Stimulated activated CD4-positive, alpha-beta T cell treated with anti-CD3 and anti-CD28 coated beads, Interleukin-15, amount 100 ng/mL, for 24 hours (primary cell): ENCODE measurements at regions not wholly inside any gene's neighbourhood (a gene's known extent, or its start where the extent isn't known, plus 50 kb on each side); places are given as distances from the start of the nearest gene placed in this dataset.
A peak's percentile ranks its signal among the peaks of the same experiment; 100 is the strongest.

Experiments
- DNase-seq: peaks from one replicate; pipeline ENCODE4 v3.0.0-alpha.2; 2020

DNA sequence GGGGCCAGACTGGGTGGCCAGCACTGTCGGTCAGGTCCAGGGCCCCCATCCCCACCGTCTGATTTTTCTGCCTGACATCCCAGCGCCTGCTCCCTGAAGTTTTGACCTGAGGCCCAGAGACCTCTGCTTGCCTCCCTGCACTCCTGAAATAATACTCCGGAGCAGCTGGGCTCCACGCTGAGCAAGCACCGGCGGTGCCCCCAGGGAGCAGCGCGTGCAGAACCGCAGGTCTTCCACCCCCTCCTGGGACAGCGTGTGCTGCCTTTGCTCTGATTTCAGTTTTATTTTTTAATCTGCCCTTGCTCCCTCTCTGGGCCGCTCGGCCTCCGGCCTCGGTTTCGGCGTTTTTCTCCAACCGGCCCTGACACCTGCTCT is 132.4 kb upstream of the GSE1 start:
- no peak for DNase-seq

- no peak for DNase-seq
Measured at GRCh38 chr16:85481206-85481605, 131.9 kb upstream of the GSE1 start.

GRCh38 chr16:85481738-85482137 is 131.4 kb upstream of the GSE1 start:
- DNase-seq, result no peak

- no peak for DNase-seq
Measured at GRCh38 chr16:85483424-85483823, 129.7 kb upstream of the GSE1 start.

DNA sequence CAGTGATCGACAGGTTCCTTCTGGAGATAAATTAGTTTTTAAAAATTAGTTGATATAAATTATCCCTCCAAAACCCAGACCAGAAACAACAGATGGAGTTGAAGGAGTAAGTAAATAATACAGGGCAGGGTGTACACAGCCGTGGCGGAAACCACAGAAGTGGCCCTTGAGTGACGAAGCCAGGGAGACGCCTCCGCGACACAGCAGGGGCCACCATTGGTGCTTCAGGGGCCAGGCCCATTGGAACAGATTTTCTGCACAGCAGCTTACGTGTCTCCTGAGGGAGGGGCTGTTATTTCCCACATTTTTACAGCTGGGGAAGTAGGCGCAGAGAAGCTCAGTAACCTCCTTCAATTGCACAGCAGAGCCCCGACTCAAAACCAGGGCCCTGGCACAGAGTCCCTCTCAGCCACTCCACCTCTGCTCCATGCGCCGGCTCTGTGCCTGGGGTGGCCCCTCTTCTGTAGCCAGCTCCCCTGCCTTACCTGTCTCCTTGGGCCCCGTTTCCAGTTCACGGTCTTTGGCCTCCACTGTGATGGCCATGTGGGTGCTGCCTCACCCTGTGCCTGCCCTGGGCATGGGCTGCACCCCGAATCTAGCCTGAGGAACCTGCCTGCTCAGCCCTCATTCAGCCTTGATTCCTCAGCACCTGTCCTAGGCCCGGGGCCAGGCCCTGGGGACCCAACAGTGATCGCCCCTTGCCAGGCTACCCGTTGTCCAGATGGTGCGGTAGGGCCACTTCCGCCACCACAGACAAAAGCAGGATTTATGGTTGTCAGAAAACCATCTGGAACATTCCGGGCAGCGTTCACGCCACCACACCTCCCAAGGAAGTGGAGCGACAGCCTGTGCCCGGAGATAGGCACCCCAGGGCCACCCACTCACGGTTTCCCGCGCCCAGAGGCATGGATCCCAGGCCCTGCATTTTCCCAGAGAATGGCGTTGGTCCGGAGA is 128.5 kb upstream of the GSE1 start:
- no peak for DNase-seq

- DNase-seq, result no peak
Measured at GRCh38 chr16:85485379-85485778, 127.7 kb upstream of the GSE1 start.

GRCh38 chr16:85486256-85486915 is 126.7 kb upstream of the GSE1 start:
- DNase-seq, result no peak

- no peak for DNase-seq
Measured at GRCh38 chr16:85488414-85488813, 124.7 kb upstream of the GSE1 start.

DNA sequence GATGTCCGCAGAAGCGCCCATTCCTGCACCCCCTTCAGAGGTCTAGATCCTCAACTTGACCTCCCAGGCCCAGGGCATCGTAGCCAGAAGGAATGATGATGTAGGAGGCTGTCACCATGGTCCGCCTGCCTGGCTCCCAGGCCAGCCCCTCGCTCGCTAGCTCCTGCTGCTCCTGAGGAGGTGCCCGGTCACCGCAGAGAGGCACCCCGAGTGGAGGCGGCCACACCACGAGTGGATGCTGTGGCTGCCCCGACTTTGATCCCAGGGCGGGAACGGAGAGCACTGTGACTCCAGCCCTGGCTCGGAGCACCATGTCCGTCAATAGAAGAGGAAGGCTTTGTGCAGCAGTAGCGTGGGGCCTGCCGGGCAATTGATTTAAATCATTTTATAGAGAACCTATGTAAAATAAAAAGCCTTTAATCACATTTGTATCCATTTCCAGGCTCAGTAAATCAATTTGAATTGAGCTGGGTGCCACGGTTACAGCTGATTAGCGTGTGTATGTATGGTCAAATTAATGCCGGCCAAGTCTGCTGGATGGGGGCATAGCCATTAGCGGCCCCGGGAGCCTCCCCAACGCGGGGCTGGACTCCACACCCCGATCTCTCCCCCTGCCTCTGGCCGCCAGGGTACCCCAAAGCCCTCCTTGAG is 122.6 kb upstream of the GSE1 start:
- DNase-seq, result no peak

- peak; percentile 59 for DNase-seq
Measured at GRCh38 chr16:85491058-85491771, 121.9 kb upstream of the GSE1 start.

DNA sequence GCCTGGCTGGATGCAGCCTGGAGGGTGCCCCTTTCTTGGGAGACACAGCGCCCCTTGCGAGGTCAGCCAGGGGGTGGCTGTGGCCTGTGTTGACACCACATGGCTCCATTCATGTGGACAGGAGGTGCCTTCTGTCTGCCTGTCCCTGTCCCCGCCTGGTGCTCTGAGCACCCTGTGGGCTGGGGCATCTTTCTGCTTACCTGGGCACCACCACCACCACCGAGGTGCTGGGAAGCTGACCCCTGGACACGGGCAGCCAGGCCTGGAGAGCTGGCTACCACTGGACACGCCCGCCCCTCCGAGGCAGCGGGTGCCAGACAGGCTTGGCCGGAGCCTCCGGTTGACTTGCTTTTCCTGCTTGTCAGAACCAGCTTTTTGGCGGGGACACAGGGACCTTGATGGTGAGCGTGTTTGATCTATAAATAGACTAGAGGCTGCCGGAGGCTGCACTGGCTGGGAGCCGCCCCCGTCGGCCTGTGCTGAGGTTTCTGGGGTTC is 121.3 kb upstream of the GSE1 start:
- DNase-seq, result no peak

DNA sequence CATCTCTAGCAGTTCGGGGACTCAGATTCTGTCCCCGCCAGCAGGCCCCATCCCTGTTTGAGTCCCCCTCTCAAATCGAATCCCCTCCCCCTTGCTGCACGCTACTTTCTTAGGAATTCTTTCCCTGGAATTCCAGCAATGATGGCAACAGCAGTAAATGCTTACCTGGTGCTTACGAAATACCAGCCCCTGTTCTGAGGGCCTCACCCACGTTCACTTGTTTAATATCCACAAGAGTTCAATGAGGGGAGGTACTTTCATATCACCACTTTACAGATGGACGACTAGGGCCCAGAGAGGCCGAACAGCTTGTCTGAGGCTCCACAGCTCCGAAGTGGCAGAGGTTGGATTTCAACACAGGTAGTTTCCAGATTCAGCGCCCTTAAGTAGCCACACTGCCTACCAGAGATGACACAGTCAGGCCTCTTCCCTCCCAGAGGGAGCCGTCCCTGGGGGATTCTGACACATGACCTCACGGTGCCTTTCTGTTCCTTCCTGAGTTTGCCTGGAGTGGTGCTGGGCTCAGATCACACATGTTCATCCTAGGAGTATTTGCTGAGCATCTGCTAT is 120.7 kb upstream of the GSE1 start:
- no peak for DNase-seq

- no peak for DNase-seq
Measured at GRCh38 chr16:85494315-85494714, 118.8 kb upstream of the GSE1 start.

GRCh38 chr16:85495259-85495658 is 117.9 kb upstream of the GSE1 start:
- no peak for DNase-seq

GRCh38 chr16:85495823-85496538 is 117.1 kb upstream of the GSE1 start:
- DNase-seq, result no peak

DNA sequence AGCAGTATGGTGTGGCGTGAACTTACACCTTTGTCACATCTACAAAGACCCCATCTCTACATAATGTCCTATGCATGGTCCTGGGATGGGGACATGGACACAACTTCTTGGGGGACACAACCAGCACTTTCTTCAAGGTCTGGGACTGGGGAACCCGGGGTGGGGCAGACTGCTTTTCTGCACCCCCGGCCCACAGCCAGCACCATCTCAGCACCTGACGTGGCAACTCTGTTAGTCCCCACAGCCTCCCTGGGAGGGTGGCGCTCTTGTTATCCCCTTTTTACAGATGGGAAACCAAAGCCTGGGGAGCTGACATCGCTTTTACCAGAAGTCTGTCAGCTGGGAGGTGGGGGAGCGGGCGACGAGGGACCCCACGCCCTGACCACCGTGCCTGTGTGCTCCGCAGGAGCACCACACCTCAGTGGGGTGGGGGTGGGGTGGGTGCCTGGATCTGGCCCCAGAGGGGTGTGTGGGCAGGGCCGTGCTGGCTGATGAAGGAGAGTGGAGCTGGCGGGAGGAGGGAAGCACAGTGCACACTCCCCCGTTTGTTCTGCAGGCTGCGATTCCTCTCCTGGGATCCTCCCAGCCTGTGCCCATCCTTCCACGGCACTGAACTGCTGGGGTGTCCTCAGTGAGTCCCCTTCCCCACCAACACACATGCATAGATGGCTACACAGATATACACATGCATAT is 115.4 kb upstream of the GSE1 start:
- no peak for DNase-seq

DNA sequence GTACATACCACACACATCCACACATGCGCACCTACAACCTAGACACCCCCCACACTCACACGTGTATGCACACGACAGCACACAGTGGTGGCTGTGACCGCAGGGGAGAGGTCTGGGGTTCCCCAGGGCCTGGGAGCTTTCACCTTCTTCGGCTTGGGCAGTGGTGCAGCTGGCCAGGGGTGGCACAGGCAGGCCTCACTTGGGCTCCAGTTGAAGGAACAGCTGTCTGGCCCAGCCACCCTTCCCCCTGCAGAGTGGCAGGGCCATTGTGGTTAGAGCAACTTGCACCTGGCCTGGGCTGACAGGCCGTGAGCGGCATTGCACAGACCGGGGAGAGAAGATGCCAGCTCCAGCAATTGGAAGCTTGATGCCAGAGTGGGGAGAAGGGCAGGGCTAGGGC is 114.5 kb upstream of the GSE1 start:
- no peak for DNase-seq

DNA sequence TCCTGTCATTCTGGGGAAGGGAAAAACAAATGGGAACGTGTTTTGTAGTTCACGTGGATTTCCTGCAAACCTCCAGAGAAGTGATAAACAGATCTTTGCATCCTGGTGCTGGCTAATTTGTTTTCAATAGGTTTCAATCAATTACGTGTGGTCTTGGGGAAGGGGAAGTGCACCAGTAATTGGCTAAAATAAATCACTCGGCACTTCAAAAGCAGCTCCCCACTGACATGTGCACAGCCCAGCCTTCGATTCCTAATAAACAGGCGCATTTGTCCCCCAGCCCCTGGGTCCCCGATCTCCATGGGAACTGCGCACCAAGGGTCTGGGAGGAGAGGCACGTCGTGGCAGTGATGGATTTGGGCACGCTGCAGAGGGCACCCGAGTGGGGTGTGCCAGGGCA is 112.9 kb upstream of the GSE1 start:
- no peak for DNase-seq

GRCh38 chr16:85501900-85502299 is 111.2 kb upstream of the GSE1 start:
- DNase-seq, result no peak

GRCh38 chr16:85502357-85502756 is 110.8 kb upstream of the GSE1 start:
- no peak for DNase-seq

- no peak for DNase-seq
Measured at GRCh38 chr16:85503679-85504231, 109.4 kb upstream of the GSE1 start.
